ENCODE measurements at regions not wholly inside any gene's neighbourhood (a gene's known extent, or its start where the extent isn't known, plus 50 kb on each side); places are given as distances from the start of the nearest gene placed in this dataset.

- in situ Hi-C loops (cut with MboI; ENCODE audit: low sequenced_read_pairs): no loop called here
Measured at GRCh38 chr9:2559192-2560152, 62.1 kb upstream of the VLDLR start.

GRCh38 chr9:2560180-2560579, 61.4 kb upstream of the VLDLR start:
- in situ Hi-C loops (cut with MboI; ENCODE audit: low sequenced_read_pairs): no loop called here

DNA sequence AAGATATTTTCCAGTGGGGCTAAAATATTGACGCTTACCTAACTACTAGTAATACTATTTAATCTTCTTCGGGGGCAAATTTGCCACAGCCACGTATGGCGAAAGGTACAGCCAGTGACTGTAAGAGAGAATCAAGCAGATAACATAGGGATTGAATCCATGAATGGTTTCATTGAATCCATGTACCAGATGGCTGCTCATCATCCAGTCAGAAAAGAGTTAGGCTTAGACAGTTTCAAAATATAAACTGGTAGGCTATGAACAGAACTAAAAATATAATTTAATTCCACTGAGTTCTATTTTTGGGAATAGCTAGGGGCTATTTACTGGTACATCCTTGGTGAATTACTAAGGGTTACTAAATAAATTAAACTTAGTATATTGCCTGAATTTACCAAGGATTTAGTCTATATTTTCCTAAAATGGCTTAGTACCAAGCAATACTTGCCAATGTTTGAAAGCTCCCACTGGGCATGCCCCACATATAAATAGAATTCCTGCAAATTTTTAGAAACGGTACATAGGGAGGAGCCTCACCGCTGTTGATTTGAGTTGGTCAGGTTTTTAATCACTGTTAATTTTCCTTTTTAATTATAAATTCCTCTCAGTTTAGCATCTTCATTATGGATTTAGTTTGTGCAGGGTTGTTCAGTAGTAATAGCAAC, 55.8 kb upstream of the VLDLR start:
- in situ Hi-C loops (cut with MboI; ENCODE audit: low sequenced_read_pairs): no loop called here

GRCh38 chr9:2567922-2568321, 53.7 kb upstream of the VLDLR start:
- in situ Hi-C loops (cut with MboI; ENCODE audit: low sequenced_read_pairs): no loop called here

DNA sequence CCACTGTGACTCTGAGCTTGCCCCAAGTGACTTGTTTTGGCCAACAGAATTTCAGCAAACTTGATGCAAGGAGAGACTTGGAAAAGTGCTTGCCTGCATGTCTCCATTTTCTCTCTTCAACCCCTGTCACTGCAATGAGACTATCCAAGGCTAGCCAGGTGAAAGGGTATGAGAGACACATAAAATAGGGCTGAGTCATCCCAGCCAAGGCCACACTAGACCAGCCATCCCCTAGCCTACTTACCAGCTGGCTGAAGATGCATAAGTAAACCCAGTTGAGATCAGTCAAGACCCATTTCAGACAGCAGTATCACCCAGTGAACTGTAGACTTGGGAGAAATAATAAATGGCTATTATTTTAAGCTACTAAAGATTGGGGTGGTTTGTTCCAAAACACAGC, 52.9 kb upstream of the VLDLR start:
- in situ Hi-C loops (cut with MboI; ENCODE audit: low sequenced_read_pairs): no loop called here

DNA sequence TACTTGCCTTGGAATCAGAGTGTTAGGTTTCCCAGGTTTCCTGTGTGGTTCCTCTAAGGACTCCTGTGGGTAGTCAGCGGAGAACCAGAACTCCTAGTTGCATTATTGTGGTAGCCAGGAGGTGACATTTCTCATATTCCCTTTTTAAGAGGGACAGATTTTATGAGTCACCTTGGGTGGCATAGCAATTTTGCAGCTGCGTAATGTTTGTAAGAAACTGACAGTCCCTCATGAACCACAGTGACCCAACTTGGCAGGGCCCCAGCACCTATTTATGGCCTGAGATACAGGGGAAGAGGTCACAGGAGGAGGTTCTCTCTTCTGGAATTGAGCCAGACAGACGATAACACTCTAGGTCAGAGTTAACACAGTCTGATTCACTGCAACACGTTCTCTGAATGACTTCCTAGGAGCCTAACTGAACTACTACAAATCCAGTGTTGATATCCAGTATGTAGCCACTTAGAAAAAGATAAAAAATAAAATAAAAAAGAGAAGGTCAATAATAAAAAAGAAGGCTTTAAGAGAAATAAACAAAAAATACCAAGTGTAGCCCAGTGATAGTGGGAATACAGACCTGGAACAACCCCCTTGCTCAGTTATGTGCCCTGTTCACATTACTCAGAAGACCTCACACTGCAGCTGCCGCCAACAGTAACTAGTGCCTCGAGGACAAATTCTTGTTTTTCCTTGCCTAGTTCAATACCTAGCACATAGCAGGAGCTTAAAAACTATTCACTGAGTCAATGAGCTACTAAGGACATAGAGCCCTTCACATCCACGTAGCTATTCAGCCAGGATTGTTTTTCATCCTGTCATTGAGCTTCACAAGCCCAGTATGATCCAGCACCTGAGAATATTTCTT, 50.7 kb upstream of the VLDLR start:
- in situ Hi-C loops (cut with MboI; ENCODE audit: low sequenced_read_pairs): no loop called here

Measured in HL-60/S4 (cell line).